NCI-H510A (cell line): ENCODE measurements at regions not wholly inside any gene's neighbourhood (a gene's known extent, or its start where the extent isn't known, plus 50 kb on each side); places are given as distances from the start of the nearest gene placed in this dataset.
A peak's percentile ranks its signal among the peaks of the same experiment; 100 is the strongest.

Experiments
- DNase-seq: peaks from one replicate; lab custom pipeline; 2025; lab: John Stamatoyannopoulos, UW

GRCh38 chr6:134739299-134740026 is 210.4 kb downstream of the ALDH8A1 start:
- DNase-seq: no peak

- DNase-seq: no peak
Observed at GRCh38 chr6:134738211-134738885, 211.6 kb downstream of the ALDH8A1 start.

- no peak for DNase-seq
Observed at GRCh38 chr6:134735461-134735860, 214.4 kb downstream of the ALDH8A1 start.

- no peak for DNase-seq
Observed at GRCh38 chr6:134734312-134734869, 215.5 kb downstream of the ALDH8A1 start.

- DNase-seq: no peak
Observed at GRCh38 chr6:134733801-134734200, 216.1 kb downstream of the ALDH8A1 start.

GRCh38 chr6:134732763-134733162 is 217.1 kb downstream of the ALDH8A1 start:
- no peak for DNase-seq

- no peak for DNase-seq
Observed at GRCh38 chr6:134731615-134732014, 218.3 kb downstream of the ALDH8A1 start.

GRCh38 chr6:134730013-134730412 is 219.9 kb downstream of the ALDH8A1 start:
- DNase-seq: no peak

GRCh38 chr6:134729561-134729960 is 220.3 kb downstream of the ALDH8A1 start:
- DNase-seq: no peak

GRCh38 chr6:134727081-134727480 is 222.8 kb downstream of the ALDH8A1 start:
- no peak for DNase-seq

- DNase-seq: no peak
Observed at GRCh38 chr6:134725590-134725989, 224.3 kb downstream of the ALDH8A1 start.

- no peak for DNase-seq
Observed at GRCh38 chr6:134724771-134725340, 225.0 kb downstream of the ALDH8A1 start.

GRCh38 chr6:134723081-134723871 is 226.6 kb downstream of the ALDH8A1 start:
- DNase-seq: no peak

- no peak for DNase-seq
Observed at GRCh38 chr6:134722200-134722870, 227.6 kb downstream of the ALDH8A1 start.

GRCh38 chr6:134721060-134721405 is 228.9 kb downstream of the ALDH8A1 start:
- DNase-seq: no peak

GRCh38 chr6:134720353-134721059 is 229.4 kb downstream of the ALDH8A1 start:
- DNase-seq: no peak

- no peak for DNase-seq
Observed at GRCh38 chr6:134719911-134720310, 230.0 kb downstream of the ALDH8A1 start.

- no peak for DNase-seq
Observed at GRCh38 chr6:134719286-134719685, 230.6 kb downstream of the ALDH8A1 start.

- DNase-seq: peak; percentile 18
Observed at GRCh38 chr6:134714679-134715078, 235.2 kb downstream of the ALDH8A1 start.

GRCh38 chr6:134714113-134714512 is 235.8 kb downstream of the ALDH8A1 start:
- no peak for DNase-seq

- DNase-seq: no peak
Observed at GRCh38 chr6:134712311-134712710, 237.6 kb downstream of the ALDH8A1 start.
